Suppressor macrophage treated with lipopolysaccharide for 4 hours (primary cell): ENCODE measurements at regions not wholly inside any gene's neighbourhood (a gene's known extent, or its start where the extent isn't known, plus 50 kb on each side); places are given as distances from the start of the nearest gene placed in this dataset.
"Not testable (repeated sequence)": the region's sequence is repeated elsewhere in the genome, so short reads cannot be mapped to it uniquely, and the experiment has no call there.

ENCODE experiments used
- DNase-seq: peaks from one replicate; pipeline ENCODE4 v3.0.0-alpha.2; 2020

GRCh38 chr12:127822809-127823411 lies 444.1 kb upstream of the TMEM132C start:
- DNase-seq = no peak

- no peak for DNase-seq
These were observed 443.2 kb upstream of the TMEM132C start for GRCh38 chr12:127823801-127824200.

DNA sequence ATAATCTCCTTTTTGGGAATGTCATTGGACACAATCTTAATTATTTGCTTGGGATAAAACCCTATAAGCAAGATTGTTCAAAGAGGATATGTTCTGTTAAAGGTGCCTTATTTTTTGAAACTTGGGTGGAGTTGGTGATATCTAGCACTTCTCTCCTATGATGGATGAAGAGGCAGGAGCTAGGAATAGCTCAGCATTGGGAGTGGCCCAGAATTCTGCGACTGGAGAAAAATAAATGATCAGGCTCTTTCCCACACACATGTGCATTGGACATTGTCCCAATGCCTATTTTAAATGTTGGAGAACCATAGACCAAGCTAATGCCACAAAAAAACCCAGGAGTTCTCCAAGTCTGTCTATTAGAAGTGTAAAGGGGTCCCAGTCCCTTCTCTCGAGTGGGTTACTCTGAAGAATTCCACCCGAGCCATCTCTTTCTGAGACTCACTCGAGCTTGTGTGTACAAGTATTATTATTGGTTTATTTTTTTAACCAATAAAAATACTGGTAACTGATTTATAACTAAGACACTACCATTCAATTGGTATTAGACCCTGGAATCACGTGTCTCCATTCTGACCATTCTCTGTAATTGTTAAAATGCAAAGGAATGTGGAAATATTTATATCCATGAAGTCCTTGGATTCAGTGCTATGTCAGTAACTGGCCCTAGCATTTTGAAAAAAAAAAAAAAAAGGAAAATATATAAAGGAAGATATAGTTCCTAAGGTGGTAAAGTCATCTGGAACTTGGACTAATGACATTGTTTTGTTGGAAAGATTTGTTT lies 437.5 kb upstream of the TMEM132C start:
- no peak for DNase-seq

DNA sequence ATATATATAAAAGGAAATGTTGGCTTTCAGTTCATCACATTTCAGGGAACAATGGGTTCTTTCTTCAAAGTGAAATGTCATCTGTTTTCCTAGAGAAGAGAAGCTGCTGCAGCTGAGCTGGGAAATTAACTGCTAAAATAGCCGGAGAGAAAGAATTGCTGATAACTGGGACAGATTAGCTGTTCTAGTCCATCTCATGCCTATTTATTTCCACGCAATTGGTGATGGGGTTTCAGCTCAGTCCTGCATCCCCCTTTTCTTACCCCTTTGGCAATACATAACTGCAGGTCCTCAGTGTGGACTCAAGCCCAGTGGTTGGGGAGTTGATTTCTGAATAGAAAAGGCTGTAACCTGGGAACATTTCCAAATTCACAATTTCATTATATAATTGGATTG lies 436.9 kb upstream of the TMEM132C start:
- no peak for DNase-seq

DNA sequence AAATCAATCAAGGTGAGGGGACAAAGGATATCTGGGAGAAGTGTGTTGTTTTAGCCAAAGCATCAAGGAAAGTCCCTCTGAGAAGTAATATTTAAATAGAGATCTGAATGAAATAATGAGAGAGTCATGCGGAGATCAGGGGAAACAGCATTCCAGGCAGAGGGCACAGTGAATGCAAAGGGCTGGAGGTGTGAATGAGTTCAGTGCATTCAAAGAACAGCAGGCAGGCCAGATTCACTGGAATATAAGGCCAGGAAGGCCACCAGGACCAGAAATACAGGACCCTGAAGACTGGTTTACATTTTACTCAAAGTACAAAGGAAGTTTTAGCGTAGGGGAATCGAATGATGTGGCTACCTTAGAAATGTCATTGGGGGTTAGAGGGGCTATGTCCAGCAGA lies 436.2 kb upstream of the TMEM132C start:
- DNase-seq = no peak

DNA sequence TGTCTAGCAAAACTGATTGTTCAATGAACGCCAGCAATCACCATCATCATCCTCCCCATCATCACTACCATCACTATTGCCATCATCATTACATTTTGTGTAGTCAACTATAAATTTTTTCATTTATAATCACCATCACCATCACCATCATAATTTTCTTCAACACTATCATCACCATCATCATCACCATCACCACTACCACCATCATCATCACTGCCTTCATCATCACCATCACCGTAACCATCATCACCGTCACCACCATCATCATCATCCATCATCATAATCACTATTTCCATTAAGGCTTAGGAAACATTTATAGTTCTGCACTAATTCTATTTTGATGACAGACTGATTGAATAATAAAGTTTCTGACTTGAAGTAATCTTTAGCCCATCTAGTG lies 434.8 kb upstream of the TMEM132C start:
- DNase-seq = no peak

DNA sequence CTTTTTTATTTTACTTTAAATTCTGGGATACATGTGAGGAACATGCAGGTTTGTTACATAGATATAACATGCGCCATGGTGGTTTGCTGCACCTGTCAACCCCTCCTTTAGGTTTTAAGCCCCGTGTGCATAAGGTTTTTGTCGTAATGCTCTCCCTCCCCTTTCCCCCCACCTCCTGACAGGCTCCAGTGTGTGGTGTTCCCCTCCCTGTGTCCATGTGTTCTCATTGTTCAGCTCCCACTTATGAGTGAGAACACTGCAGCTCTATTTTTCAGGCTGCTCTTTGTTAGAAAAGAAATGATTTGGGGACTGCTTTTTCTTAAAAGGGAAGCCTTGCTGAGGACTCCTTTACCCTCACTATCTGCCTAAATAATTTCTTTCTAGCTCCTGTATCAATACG lies 430.2 kb upstream of the TMEM132C start:
- DNase-seq = not testable (repeated sequence)

- DNase-seq = no peak
These were observed 409.3 kb upstream of the TMEM132C start for GRCh38 chr12:127857661-127858060.

DNA sequence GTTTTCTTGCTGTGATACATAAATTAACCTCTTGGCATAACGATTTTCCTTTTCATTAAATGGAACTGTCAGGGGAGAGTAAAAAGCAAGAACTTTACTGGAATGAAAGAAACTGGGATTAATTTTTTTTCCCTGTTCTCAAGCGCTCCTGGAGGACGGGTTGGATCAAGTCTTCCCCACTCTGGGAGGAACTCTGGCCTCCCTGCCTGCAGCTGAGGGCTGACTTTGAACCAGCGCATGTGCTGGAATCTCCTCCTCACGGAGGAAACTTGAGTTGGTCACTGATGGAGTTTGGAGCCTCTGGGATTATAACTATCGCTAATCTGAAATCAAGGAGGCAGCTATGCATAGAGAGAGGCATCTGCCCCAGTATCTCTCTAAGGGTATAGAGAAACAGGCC lies 406.4 kb upstream of the TMEM132C start:
- no peak for DNase-seq

DNA sequence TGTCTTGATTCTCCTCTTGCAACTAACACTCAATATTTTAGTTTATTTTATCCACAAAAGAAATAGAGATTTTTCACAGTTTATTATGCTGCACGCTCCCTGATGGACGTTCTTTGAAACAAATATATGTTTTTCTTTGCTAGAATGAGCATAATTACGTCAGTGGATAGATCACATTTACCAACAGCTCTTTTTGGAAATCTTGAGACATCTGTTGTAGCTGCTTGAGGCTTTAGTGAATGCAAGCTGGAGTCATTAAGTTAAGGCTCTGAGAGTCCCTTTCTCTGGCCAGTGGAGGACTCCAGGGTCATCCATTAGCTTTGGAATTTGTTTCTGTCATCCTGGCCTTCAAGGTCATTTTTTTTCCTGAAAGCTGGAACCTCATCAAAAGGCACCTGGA lies 405.6 kb upstream of the TMEM132C start:
- no peak for DNase-seq

DNA sequence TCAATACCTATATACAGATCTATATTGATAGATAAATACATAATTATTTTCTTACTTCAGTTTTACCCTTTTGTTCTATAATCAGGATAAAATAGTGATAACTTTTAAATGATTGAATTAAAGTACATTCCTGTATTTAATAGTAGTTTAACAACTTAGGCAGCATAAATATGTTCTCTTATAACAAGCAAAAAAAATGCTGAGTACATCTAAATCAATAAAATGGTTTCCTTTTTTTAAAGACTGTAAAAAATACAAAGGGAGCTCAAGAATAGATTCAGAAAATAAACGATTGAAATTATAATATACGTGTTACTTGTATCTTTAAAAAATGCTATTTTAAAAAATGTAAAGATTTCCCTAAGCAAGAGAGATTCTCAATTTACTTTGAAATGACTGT lies 393.7 kb upstream of the TMEM132C start:
- no peak for DNase-seq

DNA sequence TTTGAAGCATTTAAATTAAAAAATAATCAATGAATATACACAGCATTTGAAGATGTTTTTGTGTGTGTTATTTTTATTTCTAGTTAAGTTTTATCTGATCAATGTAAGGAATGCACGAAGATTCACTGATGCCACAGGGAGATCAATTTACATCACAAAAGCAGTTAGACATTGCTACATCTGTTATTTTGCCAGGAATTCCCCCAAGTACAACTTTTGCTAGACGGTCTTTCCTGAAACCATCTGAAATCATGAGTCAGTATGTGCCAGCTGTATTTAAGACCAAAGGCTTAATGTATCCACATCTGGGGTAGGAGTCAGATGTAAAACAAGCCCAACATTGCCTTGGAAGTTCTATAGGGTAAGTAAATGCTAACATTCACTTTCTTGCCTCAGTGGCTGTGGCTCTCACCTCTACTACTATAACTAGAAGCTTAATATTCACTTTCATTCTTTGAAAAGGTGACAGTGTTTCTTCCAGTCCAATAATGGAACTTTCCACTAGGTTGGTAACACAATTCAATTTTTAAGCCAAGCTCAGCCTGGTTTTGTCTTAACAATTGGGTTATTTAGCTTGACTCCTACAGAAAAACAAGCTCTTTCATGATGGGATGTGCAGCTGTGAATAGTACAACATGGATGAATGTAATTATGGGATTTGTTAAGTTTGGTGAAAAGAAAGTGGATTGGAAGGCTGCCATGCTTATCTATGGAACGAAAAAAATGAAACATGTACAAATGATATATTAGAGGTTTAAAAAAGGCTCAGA lies 385.4 kb upstream of the TMEM132C start:
- no peak for DNase-seq

DNA sequence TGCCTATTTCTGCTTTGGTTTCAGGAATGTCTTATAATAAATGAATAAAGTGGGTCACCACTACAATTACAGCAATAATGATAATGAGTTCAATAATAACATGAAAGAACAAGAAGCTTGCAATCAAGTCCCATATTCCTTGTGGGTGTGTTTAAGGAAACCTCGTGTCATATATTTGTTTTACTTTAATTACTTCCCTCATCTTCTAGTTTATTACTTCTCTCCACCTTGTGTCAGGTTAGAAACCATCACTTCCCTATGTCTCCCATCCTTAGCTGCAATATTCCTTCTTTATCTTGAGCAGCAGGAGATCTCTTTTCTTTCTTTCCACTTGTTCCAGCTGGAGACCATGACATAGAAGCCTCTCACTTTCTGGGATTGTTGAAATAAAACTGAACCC lies 384.0 kb upstream of the TMEM132C start:
- DNase-seq = no peak

GRCh38 chr12:127885954-127886750 lies 380.8 kb upstream of the TMEM132C start:
- DNase-seq = no peak

DNA sequence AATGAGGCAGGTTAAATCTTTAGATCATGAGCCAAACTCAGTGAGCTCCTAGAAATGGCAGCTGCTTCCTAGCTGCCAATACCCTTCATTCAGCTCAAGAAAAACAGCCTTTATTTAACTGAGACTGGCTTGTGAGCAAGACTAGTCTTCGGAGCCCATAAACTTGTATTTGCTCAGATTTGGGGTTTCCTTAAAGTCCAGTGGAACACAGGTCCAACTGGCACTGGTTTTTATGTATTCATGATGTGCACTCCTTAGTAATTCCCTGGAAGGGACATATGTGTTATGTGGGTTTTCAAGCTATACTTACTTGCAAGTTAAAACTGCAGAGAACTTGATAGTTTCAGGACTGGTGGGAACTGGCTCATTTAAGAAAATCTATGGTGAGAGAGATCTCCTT lies 380.1 kb upstream of the TMEM132C start:
- DNase-seq = no peak

- DNase-seq = no peak
These were observed 377.8 kb upstream of the TMEM132C start for GRCh38 chr12:127888943-127889719.

- no peak for DNase-seq
These were observed 372.9 kb upstream of the TMEM132C start for GRCh38 chr12:127893895-127894609.

- no peak for DNase-seq
These were observed 370.3 kb upstream of the TMEM132C start for GRCh38 chr12:127896661-127897060.

DNA sequence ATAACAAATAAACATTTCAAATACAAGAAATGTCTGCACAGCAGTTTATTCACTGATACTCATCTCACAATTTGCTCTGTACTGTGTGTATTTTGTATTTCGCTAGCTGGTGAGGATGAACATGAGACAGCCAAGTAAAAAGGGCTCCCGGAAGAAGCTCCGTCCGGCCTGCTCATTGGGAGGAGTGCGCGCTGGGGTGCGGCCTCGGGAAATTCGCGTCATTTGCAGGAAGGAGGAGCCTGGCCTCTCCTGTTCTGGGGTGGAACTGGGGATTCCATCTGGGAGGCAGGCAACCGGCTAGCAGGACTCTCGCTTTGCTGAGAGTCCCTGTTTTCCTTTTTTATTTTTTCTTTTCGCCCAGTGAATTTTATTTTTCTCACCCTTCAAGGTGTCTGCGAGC lies 368.4 kb upstream of the TMEM132C start:
- DNase-seq = no peak

- no peak for DNase-seq
These were observed 367.0 kb upstream of the TMEM132C start for GRCh38 chr12:127899971-127900370.

- no peak for DNase-seq
These were observed 366.6 kb upstream of the TMEM132C start for GRCh38 chr12:127900386-127900785.

DNA sequence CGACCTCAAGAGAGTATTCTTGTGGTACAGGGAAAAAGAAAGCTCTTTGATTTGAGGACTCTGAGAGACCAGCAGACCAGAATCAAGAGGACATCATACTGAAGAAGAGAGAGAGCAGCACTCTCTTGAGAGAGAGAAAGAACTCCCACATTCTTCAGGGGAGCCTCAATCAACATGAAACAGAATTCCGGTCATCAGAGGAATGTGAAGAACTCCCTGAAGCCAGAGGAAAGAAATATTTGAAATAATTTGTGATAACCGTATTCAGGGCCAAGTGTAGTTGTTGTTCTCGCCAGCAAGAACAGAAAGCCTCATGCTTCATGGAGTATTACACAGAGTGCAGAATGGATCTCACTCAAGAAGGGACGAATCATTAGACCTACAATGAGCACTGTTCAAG lies 363.8 kb upstream of the TMEM132C start:
- no peak for DNase-seq
